ENCODE measurements at regions not wholly inside any gene's neighbourhood (a gene's known extent, or its start where the extent isn't known, plus 50 kb on each side); places are given as distances from the start of the nearest gene placed in this dataset.

DNA sequence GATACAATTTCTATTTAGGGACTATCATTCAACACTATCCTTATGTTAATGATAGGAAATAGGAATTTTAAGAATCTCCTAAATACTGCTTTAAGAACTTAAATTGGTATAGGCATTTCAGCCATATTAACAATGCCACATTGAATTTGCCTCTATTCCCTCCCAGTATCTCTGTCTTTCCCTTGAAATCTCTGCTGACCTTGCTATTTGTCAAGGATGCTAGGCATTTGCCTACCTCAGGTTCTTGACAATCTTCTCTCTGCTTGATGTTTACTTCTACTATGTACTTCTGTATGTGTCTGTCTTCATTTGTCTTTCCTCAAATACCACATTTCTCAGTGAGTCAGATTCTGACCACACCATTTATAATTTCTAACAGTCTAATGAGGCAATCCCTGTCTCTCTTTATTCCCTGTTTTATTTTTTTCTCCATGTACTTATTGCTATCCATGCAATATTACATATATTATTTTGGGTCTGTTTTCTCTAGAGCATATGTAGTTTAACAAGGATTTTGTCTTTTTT is 1461.4 kb upstream of the CDH9 start:
- H3K4me3 ChIP-seq: no peak overlapping the region
- TF ChIP-seq POLR2AphosphoS5 (IDR thresholded peaks at IDR 0.05): no peak
- no peak for TF ChIP-seq POLR2A (IDR thresholded peaks at IDR 0.05)
- TF ChIP-seq, protein P1, sequence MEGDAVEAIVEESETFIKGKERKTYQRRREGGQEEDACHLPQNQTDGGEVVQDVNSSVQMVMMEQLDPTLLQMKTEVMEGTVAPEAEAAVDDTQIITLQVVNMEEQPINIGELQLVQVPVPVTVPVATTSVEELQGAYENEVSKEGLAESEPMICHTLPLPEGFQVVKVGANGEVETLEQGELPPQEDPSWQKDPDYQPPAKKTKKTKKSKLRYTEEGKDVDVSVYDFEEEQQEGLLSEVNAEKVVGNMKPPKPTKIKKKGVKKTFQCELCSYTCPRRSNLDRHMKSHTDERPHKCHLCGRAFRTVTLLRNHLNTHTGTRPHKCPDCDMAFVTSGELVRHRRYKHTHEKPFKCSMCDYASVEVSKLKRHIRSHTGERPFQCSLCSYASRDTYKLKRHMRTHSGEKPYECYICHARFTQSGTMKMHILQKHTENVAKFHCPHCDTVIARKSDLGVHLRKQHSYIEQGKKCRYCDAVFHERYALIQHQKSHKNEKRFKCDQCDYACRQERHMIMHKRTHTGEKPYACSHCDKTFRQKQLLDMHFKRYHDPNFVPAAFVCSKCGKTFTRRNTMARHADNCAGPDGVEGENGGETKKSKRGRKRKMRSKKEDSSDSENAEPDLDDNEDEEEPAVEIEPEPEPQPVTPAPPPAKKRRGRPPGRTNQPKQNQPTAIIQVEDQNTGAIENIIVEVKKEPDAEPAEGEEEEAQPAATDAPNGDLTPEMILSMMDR (IDR thresholded peaks at IDR 0.05): no peak
- TF ChIP-seq EP300 (IDR thresholded peaks at IDR 0.05; ENCODE audit: low read depth): no peak
- in situ Hi-C loops (cut with MboI; ENCODE audit: low pct_ligation_motif_present in 1 of 4, low pct_unique_long_range_greater_than_20kb in 1 of 4, low sequenced_read_pairs in 3 of 4) (no loop called here), intact Hi-C loops (cut with DNase I; ENCODE audit: low total_unique reads) (no loop called here)
- no peaks in the 10 kb centered on the region for H3K9me3 ChIP-seq
- H3K36me3 ChIP-seq: no peaks in the 10 kb centered on the region
- no peaks in the 10 kb centered on the region for H3K4me1 ChIP-seq
- DNase-seq: no peak
- no peak overlapping the region for H3K27ac ChIP-seq
- H3K27me3 ChIP-seq: no peaks in the 10 kb centered on the region

GRCh38 chr5:28495876-28496275 is 1457.5 kb upstream of the CDH9 start:
- no peaks in the 10 kb centered on the region for H3K27me3 ChIP-seq
- intact Hi-C loops (cut with DNase I; ENCODE audit: low total_unique reads): no loop called here
- H3K27ac ChIP-seq: no peak overlapping the region
- H3K36me3 ChIP-seq: no peaks in the 10 kb centered on the region
- in situ Hi-C loops (cut with MboI; ENCODE audit: low pct_ligation_motif_present in 1 of 4, low pct_unique_long_range_greater_than_20kb in 1 of 4, low sequenced_read_pairs in 3 of 4): no loop called here
- WGBS, 2 donors (ENCODE audit: low coverage in 1 of 2): 83 to 86% methylated on average over 3 of the region's 3 CpGs
- H3K4me3 ChIP-seq: no peak overlapping the region
- H3K4me1 ChIP-seq: no peaks in the 10 kb centered on the region
- no peak for TF ChIP-seq EP300 (IDR thresholded peaks at IDR 0.05; ENCODE audit: low read depth)
- TF ChIP-seq, protein P1 (IDR thresholded peaks at IDR 0.05): no peak
- TF ChIP-seq POLR2A (IDR thresholded peaks at IDR 0.05): no peak
- no peaks in the 10 kb centered on the region for H3K9me3 ChIP-seq
- DNase-seq: no peak

- H3K4me1 ChIP-seq: no peaks in the 10 kb centered on the region
- H3K9me3 ChIP-seq: no peaks in the 10 kb centered on the region
- no peak overlapping the region for H3K4me3 ChIP-seq
- in situ Hi-C loops (cut with MboI; ENCODE audit: low pct_ligation_motif_present in 1 of 4, low pct_unique_long_range_greater_than_20kb in 1 of 4, low sequenced_read_pairs in 3 of 4) (no loop called here), intact Hi-C loops (cut with DNase I; ENCODE audit: low total_unique reads) (no loop called here)
- H3K27me3 ChIP-seq: no peaks in the 10 kb centered on the region
- 75% methylated on average over 1 of the region's 1 CpG; no CpG with 5 or more reads in 1 of the 2 donors for WGBS, 2 donors (ENCODE audit: low coverage in 1 of 2)
- no peak for TF ChIP-seq POLR2A (IDR thresholded peaks at IDR 0.05)
- TF ChIP-seq EP300 (IDR thresholded peaks at IDR 0.05; ENCODE audit: low read depth): no peak
- no peak for TF ChIP-seq POLR2AphosphoS5 (IDR thresholded peaks at IDR 0.05)
- TF ChIP-seq, protein P1 (IDR thresholded peaks at IDR 0.05): no peak
- no peak overlapping the region for H3K27ac ChIP-seq
- no peaks in the 10 kb centered on the region for H3K36me3 ChIP-seq
- DNase-seq: no peak
These were observed 1455.1 kb upstream of the CDH9 start for GRCh38 chr5:28493456-28493855.

- in situ Hi-C loops (cut with MboI; ENCODE audit: low pct_ligation_motif_present in 1 of 4, low pct_unique_long_range_greater_than_20kb in 1 of 4, low sequenced_read_pairs in 3 of 4) (no loop called here), intact Hi-C loops (cut with DNase I; ENCODE audit: low total_unique reads) (no loop called here)
- H3K4me1 ChIP-seq: no peaks in the 10 kb centered on the region
- no peak overlapping the region for H3K4me3 ChIP-seq
- TF ChIP-seq, protein P1 (IDR thresholded peaks at IDR 0.05): no peak
- TF ChIP-seq POLR2AphosphoS5 (IDR thresholded peaks at IDR 0.05) (no peak), EP300 (IDR thresholded peaks at IDR 0.05; ENCODE audit: low read depth) (no peak), POLR2A (IDR thresholded peaks at IDR 0.05) (no peak)
- no peaks in the 10 kb centered on the region for H3K27me3 ChIP-seq
- 63 to 88% methylated on average over 1 to 2 of the region's 2 CpGs for WGBS, 2 donors (ENCODE audit: low coverage in 1 of 2)
- H3K27ac ChIP-seq: no peak overlapping the region
- no peak for DNase-seq
- no peaks in the 10 kb centered on the region for H3K9me3 ChIP-seq
- no peaks in the 10 kb centered on the region for H3K36me3 ChIP-seq
These were observed 1450.4 kb upstream of the CDH9 start for GRCh38 chr5:28488752-28489151.
